CD4-positive, alpha-beta T cell treated with Interleukin-17A for 4 hours (primary cell): ENCODE measurements at regions not wholly inside any gene's neighbourhood (a gene's known extent, or its start where the extent isn't known, plus 50 kb on each side); places are given as distances from the start of the nearest gene placed in this dataset.

Experiments
- DNase-seq: peaks from one replicate; pipeline ENCODE4 v3.0.0-alpha.2; 2020; ENCODE audit warnings: mixed read lengths

GRCh38 chr6:166688901-166689300 is 61.9 kb upstream of the RPS6KA2 start:
- DNase-seq: no peak

DNA sequence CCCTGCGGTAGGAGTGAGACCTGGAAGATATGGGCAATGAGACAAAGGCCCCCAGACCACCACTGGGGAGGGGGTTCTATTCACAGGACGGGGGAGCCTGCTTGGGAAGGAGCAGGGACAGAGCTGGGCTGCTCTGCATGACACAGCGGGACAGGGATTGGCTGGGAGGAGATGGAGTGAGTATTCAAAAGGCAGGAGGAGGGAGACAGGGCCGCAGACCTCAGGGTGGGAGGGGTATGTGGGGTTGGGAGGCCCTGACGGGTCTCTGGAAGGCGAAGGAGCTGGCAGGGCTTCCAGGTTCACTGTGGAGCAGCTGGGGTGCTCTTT is 60.8 kb upstream of the RPS6KA2 start:
- no peak for DNase-seq

GRCh38 chr6:166687070-166687878 is 60.2 kb upstream of the RPS6KA2 start:
- no peak for DNase-seq

GRCh38 chr6:166686317-166686716 is 59.3 kb upstream of the RPS6KA2 start:
- no peak for DNase-seq

DNA sequence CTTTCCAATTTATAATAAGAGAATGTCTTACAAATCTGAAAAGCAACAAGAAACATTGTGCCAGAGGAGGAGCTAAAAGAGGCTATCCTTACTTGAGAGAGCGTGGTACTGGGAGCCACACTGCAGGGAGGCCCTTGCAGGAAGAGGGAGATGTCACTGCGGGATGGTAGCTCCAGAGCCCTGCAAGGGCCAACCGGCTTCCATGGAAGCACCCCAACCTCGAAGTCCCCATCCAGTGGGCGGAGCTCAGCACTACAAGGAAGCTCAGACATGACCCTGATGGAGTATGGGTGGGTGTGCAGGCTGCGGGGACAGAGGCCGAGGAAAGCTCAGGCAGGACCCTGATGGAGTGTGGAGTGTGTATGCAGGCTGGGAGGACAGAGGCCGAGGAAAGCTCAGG is 57.8 kb upstream of the RPS6KA2 start:
- no peak for DNase-seq

- DNase-seq: no peak
Measured at GRCh38 chr6:166684170-166684569, 57.1 kb upstream of the RPS6KA2 start.

- DNase-seq: no peak
Measured at GRCh38 chr6:166683477-166683876, 56.4 kb upstream of the RPS6KA2 start.

- DNase-seq: no peak
Measured at GRCh38 chr6:166679566-166679965, 52.5 kb upstream of the RPS6KA2 start.

DNA sequence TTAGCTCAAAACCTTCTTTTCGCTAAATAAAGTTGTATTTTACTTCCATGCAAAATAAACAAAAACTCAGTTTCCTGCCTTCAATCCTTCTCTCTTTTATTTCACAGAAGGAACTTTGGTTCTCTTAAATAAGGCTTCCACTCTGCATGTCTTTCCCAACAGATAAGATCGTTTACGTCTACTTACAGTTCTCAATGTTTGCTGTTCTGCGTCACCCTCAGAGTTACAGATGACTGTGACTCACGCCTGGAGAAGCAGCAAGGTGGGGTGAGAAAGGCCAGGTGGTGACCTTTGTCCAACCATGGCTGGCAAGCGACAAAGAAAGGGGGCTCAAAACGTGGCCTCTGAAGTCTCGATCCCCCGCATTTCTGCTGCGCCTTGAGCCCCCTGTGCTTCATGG is 51.4 kb upstream of the RPS6KA2 start:
- no peak for DNase-seq

- no peak for DNase-seq
Measured at GRCh38 chr6:166677941-166678340, 50.9 kb upstream of the RPS6KA2 start.
